ENCODE measurements at regions not wholly inside any gene's neighbourhood (a gene's known extent, or its start where the extent isn't known, plus 50 kb on each side); places are given as distances from the start of the nearest gene placed in this dataset.

DNA sequence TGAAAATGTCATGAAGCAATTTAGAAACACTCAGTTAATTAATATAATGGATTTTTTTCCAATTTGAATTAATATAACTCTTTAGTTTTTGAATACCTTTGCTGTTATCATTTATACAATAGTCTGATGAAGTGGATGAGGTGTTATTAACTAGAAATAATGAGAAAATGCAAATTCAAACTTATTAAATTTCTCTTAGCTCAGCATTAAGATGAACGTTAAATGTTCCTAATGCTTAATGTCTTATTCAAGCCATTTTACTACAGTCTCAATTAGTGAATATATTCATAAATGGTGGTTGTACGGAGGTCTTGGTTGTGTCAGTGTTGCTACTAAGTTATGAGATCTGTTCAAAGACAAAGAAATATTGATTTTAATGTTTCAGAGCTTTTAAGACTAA is 186.3 kb downstream of the DTHD1 start:
- FAIRE-seq (no peak), DNase-seq (no peak)
- no peaks in the 10 kb centered on the region for H3K9me3 ChIP-seq (ENCODE audit: control insufficient read depth in 2 of 3, insufficient read depth in 1 of 3, low read length in 3 of 3)
- H3K4me1 ChIP-seq (ENCODE audit: control insufficient read depth in 2 of 3, insufficient read depth in 2 of 3, low read depth in 1 of 3, low read length in 3 of 3): no peaks in the 10 kb centered on the region
- no peaks in the 10 kb centered on the region for H3K27me3 ChIP-seq (ENCODE audit: control insufficient read depth, insufficient read depth, low read length)
- H3K4me3 ChIP-seq (ENCODE audit: low read length in 3 of 3): no peak overlapping the region
- no peak overlapping the region for H3K9ac ChIP-seq (ENCODE audit: low read length in 3 of 3)
- no peaks in the 10 kb centered on the region for H3K36me3 ChIP-seq (ENCODE audit: control insufficient read depth in 2 of 3, insufficient read depth in 3 of 3, low read length in 3 of 3)
- TF ChIP-seq, protein P1, sequence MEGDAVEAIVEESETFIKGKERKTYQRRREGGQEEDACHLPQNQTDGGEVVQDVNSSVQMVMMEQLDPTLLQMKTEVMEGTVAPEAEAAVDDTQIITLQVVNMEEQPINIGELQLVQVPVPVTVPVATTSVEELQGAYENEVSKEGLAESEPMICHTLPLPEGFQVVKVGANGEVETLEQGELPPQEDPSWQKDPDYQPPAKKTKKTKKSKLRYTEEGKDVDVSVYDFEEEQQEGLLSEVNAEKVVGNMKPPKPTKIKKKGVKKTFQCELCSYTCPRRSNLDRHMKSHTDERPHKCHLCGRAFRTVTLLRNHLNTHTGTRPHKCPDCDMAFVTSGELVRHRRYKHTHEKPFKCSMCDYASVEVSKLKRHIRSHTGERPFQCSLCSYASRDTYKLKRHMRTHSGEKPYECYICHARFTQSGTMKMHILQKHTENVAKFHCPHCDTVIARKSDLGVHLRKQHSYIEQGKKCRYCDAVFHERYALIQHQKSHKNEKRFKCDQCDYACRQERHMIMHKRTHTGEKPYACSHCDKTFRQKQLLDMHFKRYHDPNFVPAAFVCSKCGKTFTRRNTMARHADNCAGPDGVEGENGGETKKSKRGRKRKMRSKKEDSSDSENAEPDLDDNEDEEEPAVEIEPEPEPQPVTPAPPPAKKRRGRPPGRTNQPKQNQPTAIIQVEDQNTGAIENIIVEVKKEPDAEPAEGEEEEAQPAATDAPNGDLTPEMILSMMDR (IDR thresholded peaks at IDR 0.05; ENCODE audit: borderline replicate concordance, extremely low read depth, insufficient read depth): no peak
- intact Hi-C loops (cut with DNase I): no loop called here
- H3K27ac ChIP-seq (ENCODE audit: low read depth in 2 of 2, low read length in 2 of 2): no peak overlapping the region

DNA sequence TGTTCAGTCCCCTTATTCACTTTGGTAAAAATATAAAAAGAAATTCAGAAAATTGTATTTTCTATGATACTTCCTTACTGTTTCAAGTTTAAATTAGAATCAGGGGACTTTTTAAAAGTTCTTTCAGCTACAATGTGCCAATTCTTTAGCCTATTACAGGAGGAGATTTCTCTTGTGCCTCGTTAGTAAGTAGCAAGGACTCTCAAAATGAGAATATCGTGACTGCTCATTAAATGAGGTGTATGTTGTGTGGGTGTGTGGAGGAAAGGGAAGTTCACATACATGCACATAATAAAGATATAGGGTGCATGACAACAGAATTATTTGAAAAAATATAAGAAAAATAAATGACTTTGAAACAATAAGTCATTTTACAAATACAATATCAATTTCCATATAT is 190.5 kb downstream of the DTHD1 start:
- Histone ChIP-seq H3K9ac (ENCODE audit: low read length in 3 of 3) (no peak overlapping the region), H3K9me3 (ENCODE audit: control insufficient read depth in 2 of 3, insufficient read depth in 1 of 3, low read length in 3 of 3) (no peaks in the 10 kb centered on the region), H3K4me1 (ENCODE audit: control insufficient read depth in 2 of 3, insufficient read depth in 2 of 3, low read depth in 1 of 3, low read length in 3 of 3) (no peaks in the 10 kb centered on the region), H3K27me3 (ENCODE audit: control insufficient read depth, insufficient read depth, low read length) (no peaks in the 10 kb centered on the region), H3K4me3 (ENCODE audit: low read length in 3 of 3) (no peak overlapping the region), H3K36me3 (ENCODE audit: control insufficient read depth in 2 of 3, insufficient read depth in 3 of 3, low read length in 3 of 3) (no peaks in the 10 kb centered on the region), H3K27ac (ENCODE audit: low read depth in 2 of 2, low read length in 2 of 2) (no peak overlapping the region)
- no peak for DNase-seq
- no peak for FAIRE-seq
- intact Hi-C loops (cut with DNase I): no loop called here
- TF ChIP-seq, protein P1 (IDR thresholded peaks at IDR 0.05; ENCODE audit: borderline replicate concordance, extremely low read depth, insufficient read depth): no peak

DNA sequence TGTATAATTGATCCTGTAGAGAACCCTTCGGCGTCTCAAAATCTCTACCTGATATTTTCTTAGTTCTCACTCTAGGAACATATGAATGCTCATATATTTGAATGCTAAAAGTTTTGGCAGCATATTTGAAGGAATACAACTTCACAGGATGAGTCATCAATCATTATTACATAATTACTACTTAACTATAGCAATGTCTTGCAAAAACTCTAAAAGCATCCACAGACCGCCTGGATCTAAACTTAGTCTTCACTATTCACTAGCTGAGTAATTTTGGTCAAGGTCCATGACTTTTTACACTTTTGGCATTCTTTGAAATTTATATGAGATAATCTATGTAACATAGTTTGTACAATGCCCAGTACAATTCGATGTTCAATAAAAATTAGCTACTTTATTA is 194.7 kb downstream of the DTHD1 start:
- H3K4me1 ChIP-seq (ENCODE audit: control insufficient read depth in 2 of 3, insufficient read depth in 2 of 3, low read depth in 1 of 3, low read length in 3 of 3): no peaks in the 10 kb centered on the region

DNA sequence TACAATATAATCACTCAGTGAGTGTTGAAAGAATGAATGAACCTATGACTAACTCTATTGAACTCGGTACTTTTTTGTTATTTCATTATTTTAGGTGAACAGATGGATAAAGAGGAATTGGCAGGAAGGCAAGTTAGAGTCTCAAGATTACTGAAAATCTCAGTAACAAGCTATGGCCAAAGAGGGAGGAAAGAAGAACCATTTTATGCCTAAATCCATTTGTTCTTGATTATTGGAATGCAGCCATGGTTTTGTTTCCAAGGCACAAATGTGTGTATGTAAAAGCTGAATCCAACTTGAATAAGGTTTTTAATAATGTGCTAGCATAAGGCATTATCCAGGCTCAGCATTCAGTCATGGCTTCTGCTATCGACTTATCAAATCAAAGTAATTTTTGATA is 196.4 kb downstream of the DTHD1 start:
- H3K4me1 ChIP-seq (ENCODE audit: control insufficient read depth in 2 of 3, insufficient read depth in 2 of 3, low read depth in 1 of 3, low read length in 3 of 3): no peaks in the 10 kb centered on the region
- FAIRE-seq (no peak), DNase-seq (no peak)
- TF ChIP-seq, protein P1 (IDR thresholded peaks at IDR 0.05; ENCODE audit: borderline replicate concordance, extremely low read depth, insufficient read depth): no peak
- H3K36me3 ChIP-seq (ENCODE audit: control insufficient read depth in 2 of 3, insufficient read depth in 3 of 3, low read length in 3 of 3): no peaks in the 10 kb centered on the region
- H3K27me3 ChIP-seq (ENCODE audit: control insufficient read depth, insufficient read depth, low read length): no peaks in the 10 kb centered on the region
- no peak overlapping the region for H3K4me3 ChIP-seq (ENCODE audit: low read length in 3 of 3)
- no peaks in the 10 kb centered on the region for H3K9me3 ChIP-seq (ENCODE audit: control insufficient read depth in 2 of 3, insufficient read depth in 1 of 3, low read length in 3 of 3)
- H3K27ac ChIP-seq (ENCODE audit: low read depth in 2 of 2, low read length in 2 of 2): no peak overlapping the region
- intact Hi-C loops (cut with DNase I): no loop called here
- no peak overlapping the region for H3K9ac ChIP-seq (ENCODE audit: low read length in 3 of 3)

More for the DNA sequence above, 194.7 kb downstream of the DTHD1 start:
- H3K9me3 ChIP-seq (ENCODE audit: control insufficient read depth in 2 of 3, insufficient read depth in 1 of 3, low read length in 3 of 3): no peaks in the 10 kb centered on the region
- H3K4me3 ChIP-seq (ENCODE audit: low read length in 3 of 3): no peak overlapping the region
- no peaks in the 10 kb centered on the region for H3K36me3 ChIP-seq (ENCODE audit: control insufficient read depth in 2 of 3, insufficient read depth in 3 of 3, low read length in 3 of 3)
- H3K27me3 ChIP-seq (ENCODE audit: control insufficient read depth, insufficient read depth, low read length): no peaks in the 10 kb centered on the region
- intact Hi-C loops (cut with DNase I): no loop called here
- no peak overlapping the region for H3K27ac ChIP-seq (ENCODE audit: low read depth in 2 of 2, low read length in 2 of 2)
- TF ChIP-seq, protein P1 (IDR thresholded peaks at IDR 0.05; ENCODE audit: borderline replicate concordance, extremely low read depth, insufficient read depth): no peak
- no peak for DNase-seq
- FAIRE-seq: no peak
- no peak overlapping the region for H3K9ac ChIP-seq (ENCODE audit: low read length in 3 of 3)
